ENCODE measurements at regions not wholly inside any gene's neighbourhood (a gene's known extent, or its start where the extent isn't known, plus 50 kb on each side); places are given as distances from the start of the nearest gene placed in this dataset.
"Not testable (repeated sequence)": the region's sequence is repeated elsewhere in the genome, so short reads cannot be mapped to it uniquely, and the experiment has no call there.

DNA sequence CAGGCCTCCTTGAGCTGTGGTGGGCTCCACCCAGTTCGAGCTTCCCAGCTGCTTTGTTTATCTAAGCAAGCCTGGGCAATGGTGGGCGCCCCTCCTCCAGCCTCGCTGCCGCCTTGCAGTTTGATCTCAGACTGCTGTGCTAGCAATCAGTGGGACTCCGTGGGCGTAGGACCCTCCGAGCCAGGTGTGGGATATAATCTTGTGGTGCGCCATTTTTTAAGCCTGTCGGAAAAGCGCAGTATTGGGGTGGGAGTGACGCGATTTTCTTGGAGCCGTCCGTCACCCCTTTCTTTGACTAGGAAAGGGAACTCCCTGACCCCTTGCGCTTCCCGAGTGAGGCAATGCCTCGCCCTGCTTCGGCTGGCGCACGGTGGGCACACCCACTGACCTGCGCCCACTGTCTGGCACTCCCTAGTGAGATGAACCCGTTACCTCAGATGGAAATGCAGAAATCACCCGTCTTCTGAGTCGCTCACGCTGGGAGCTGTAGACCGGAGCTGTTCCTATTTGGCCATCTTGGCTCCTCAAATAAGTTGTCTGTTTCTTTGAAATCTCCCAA lies 291.3 kb upstream of the CTNNB1 start:
- H3K27ac Mint-ChIP-seq; CTCF ChIA-PET; H3K4me3 Mint-ChIP-seq; DNase-seq; H3K27me3 Mint-ChIP-seq; H3K4me1 Mint-ChIP-seq; H3K9me3 Mint-ChIP-seq; H3K36me3 Mint-ChIP-seq (ENCODE audit: low read depth); POLR2A ChIA-PET: not testable (repeated sequence)

DNA sequence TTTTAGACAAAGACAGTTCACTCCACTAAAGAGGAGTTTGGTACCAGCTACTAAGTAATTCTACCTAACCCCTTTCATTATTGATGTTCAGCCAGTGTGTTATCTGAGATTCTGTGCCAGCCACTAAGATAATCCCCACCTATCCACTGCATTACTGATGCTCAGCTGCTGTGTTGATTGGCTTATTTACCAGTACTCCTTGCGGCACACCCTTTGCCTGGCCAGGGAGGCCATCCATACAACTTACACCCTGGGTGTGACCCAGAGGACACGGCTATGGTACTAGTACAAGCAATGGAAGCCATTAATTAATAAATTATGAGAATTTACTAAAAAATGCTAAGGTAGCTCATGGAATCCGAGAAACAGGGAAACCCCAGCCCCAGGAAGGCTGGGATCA lies 290.7 kb upstream of the CTNNB1 start:
- H3K27ac Mint-ChIP-seq = no peak overlapping the region

DNA sequence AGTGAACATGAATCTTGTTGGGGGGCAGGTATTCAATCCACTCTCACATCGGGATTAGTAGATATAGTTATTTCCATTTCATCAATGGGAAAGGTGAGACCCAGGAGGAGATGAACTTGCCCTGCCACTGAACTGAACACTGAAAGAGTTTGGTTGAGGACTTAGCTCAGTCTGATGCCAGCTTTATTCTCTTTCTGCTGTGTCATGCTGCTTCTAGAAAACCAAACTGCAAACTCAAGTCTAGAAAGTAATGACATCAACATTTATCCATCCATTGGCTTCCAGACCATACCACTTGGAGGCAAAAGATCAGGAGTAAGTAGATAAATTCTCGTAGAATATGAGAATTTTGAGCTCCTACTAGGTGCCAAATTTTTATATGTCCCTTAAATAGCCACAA lies 288.0 kb upstream of the CTNNB1 start:
- H3K4me3 Mint-ChIP-seq = no peak overlapping the region
- ChIA-PET CTCF (no interaction called here), POLR2A (no interaction called here)
- no peaks in the 10 kb centered on the region for H3K36me3 Mint-ChIP-seq (ENCODE audit: low read depth)
- no peak overlapping the region for H3K27ac Mint-ChIP-seq
- no peaks in the 10 kb centered on the region for H3K4me1 Mint-ChIP-seq
- peaks cover 1% of the 10 kb centered on the region for H3K27me3 Mint-ChIP-seq
- no peak for DNase-seq
- no peaks in the 10 kb centered on the region for H3K9me3 Mint-ChIP-seq

More for the DNA sequence above, 290.7 kb upstream of the CTNNB1 start:
- POLR2A ChIA-PET = no interaction called here
- Mint-ChIP-seq H3K4me3 (no peak overlapping the region), H3K27me3 (peaks cover 1% of the 10 kb centered on the region), H3K36me3 (ENCODE audit: low read depth) (no peaks in the 10 kb centered on the region), H3K9me3 (no peaks in the 10 kb centered on the region), H3K4me1 (no peaks in the 10 kb centered on the region)
- CTCF ChIA-PET = no interaction called here
- DNase-seq = no peak

DNA sequence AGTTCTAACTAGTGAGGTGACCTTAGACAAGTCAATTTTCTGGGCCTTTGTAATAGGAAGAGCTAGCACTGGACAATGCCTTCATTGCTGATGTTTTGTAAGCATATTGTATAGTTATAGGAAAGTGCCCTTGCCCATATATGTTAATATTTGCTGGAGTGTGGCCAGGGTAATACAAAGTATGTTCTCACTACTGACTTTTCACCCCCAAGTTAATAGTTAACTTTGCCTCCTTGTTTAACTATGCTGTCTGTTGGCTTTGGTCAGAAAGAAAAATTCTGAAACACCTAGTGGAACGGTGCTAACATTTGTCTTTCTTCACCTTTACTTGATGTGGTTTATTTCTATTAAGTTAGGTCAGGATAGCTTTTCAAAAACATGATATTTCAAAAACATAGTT lies 287.4 kb upstream of the CTNNB1 start:
- Mint-ChIP-seq H3K27me3 (peaks cover 1% of the 10 kb centered on the region), H3K27ac (no peak overlapping the region), H3K4me3 (no peak overlapping the region), H3K4me1 (no peaks in the 10 kb centered on the region), H3K36me3 (ENCODE audit: low read depth) (no peaks in the 10 kb centered on the region), H3K9me3 (no peaks in the 10 kb centered on the region)
- ChIA-PET POLR2A (no interaction called here), CTCF (no interaction called here)
- DNase-seq = no peak

DNA sequence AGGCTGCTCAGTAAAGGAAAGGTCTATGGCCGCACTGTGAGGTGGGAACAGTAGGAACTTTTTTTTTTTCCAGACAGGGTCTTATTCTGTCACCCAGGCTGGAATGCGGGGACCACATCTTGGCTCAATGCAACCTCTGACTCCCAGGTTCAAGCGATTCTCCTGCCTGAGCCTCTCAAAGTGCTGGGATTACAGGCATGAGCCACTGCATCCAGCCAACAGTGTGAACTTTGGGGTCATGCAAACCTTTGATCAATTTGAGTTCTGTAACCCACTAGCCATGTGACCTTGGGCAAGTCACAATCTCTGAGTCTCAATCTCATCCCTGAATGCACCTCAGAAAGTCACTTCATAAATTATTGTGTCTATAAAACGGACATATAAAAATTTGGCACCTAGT lies 286.8 kb upstream of the CTNNB1 start:
- no peaks in the 10 kb centered on the region for H3K36me3 Mint-ChIP-seq (ENCODE audit: low read depth)
- no peak overlapping the region for H3K4me3 Mint-ChIP-seq
- CTCF ChIA-PET = no interaction called here
- no peaks in the 10 kb centered on the region for H3K9me3 Mint-ChIP-seq
- H3K27ac Mint-ChIP-seq = no peak overlapping the region
- H3K27me3 Mint-ChIP-seq = peaks cover 1% of the 10 kb centered on the region
- DNase-seq = no peak
- no peaks in the 10 kb centered on the region for H3K4me1 Mint-ChIP-seq
- POLR2A ChIA-PET = no interaction called here

DNA sequence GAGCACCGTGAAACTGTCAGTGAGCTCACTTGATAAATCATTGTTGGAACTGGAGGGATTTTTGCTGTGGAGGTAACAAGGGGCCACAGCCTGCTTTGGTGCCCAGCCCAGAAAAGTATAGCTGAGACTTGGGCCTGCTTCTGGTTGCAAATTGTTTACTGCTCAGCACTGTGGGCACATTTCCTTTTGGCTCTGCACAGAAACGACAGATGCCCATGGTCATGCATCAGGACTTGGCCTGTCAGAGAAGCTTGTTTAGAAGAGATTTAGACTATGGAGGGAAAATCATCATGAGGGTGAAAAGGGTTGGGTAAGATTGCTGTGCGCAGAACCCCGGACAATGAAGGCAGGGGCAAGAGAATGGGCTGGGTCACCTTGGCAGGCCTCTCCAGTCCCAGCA lies 286.1 kb upstream of the CTNNB1 start:
- Mint-ChIP-seq H3K27me3 (peaks cover 1% of the 10 kb centered on the region), H3K36me3 (ENCODE audit: low read depth) (no peaks in the 10 kb centered on the region), H3K9me3 (no peaks in the 10 kb centered on the region), H3K4me1 (no peaks in the 10 kb centered on the region), H3K4me3 (no peak overlapping the region), H3K27ac (no peak overlapping the region)
- ChIA-PET CTCF (no interaction called here), POLR2A (no interaction called here)
- DNase-seq = no peak

DNA sequence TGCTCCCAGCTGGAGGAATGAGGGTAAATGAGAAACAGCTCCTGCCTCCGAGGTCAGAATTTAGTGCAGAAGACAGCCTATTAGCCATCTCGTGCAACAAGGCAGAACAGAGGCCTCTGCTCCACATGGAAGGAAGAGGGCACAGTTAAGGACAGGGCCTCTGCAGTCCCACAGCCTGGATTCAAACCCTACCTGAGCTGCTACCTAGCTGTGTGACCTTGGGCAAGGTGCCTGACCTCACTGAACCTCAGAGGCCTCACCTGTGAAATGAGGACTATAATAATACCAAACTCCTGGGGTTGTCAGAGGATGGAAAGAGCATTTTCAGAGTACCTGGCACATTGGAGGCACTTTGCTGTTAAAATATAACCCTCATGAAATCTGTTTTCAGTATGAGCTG lies 285.7 kb upstream of the CTNNB1 start:
- no peaks in the 10 kb centered on the region for H3K9me3 Mint-ChIP-seq
- H3K27ac Mint-ChIP-seq = no peak overlapping the region
- ChIA-PET POLR2A (no interaction called here), CTCF (no interaction called here)
- H3K4me1 Mint-ChIP-seq = no peaks in the 10 kb centered on the region
- peaks cover 1% of the 10 kb centered on the region for H3K27me3 Mint-ChIP-seq
- no peaks in the 10 kb centered on the region for H3K36me3 Mint-ChIP-seq (ENCODE audit: low read depth)
- DNase-seq = no peak
- H3K4me3 Mint-ChIP-seq = no peak overlapping the region

DNA sequence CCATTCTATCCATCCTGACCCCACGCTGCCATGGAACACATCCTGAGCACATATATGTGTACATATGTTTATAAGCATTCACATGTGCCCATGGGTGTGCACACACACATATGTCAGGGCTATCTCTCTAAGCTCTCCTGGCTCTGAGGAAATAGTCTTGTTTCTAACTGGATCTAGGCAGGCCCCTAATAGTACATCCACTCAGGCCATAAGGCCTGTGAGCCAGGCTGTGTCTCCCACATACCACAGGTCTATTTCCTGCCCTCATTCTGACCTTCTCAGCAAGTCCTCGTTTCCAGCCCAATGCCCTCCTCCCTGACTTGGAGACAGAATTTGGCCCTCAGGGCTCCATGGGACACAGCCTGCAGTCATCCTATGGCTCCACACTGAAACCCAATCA lies 284.8 kb upstream of the CTNNB1 start:
- ChIA-PET POLR2A (no interaction called here), CTCF (no interaction called here)
- Mint-ChIP-seq H3K27me3 (peaks cover 1% of the 10 kb centered on the region), H3K36me3 (ENCODE audit: low read depth) (no peaks in the 10 kb centered on the region), H3K9me3 (no peaks in the 10 kb centered on the region), H3K4me3 (no peak overlapping the region), H3K27ac (no peak overlapping the region), H3K4me1 (no peaks in the 10 kb centered on the region)
- DNase-seq = no peak

DNA sequence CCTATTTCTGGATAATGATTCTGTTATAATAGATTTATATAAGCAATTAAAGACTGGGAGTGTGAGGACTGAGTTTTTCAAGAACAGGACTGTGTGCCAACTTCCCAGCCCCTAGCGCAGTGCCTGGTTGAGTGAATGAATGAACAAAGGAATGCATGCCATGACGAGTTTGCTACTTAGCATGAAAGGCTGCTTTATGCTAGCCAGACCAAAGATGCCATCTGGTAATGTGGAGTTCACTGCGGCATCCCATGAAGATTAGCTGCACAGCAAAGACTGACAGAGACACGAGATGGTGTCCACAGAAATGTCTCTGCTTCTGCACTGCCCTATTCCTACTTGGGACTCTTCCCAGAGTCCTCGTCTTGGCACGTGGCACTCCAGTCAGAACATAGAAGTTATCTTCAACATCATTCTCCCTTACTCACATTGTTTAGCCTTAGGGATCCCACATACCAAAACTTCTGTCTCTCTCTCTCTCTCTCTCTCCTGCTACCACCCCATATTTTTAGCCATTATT lies 283.9 kb upstream of the CTNNB1 start:
- Mint-ChIP-seq H3K4me1 (no peaks in the 10 kb centered on the region), H3K36me3 (ENCODE audit: low read depth) (no peaks in the 10 kb centered on the region), H3K27me3 (peaks cover 1% of the 10 kb centered on the region), H3K9me3 (no peaks in the 10 kb centered on the region), H3K4me3 (no peak overlapping the region), H3K27ac (no peak overlapping the region)
- POLR2A ChIA-PET = no interaction called here
- DNase-seq = no peak
- CTCF ChIA-PET = no interaction called here

DNA sequence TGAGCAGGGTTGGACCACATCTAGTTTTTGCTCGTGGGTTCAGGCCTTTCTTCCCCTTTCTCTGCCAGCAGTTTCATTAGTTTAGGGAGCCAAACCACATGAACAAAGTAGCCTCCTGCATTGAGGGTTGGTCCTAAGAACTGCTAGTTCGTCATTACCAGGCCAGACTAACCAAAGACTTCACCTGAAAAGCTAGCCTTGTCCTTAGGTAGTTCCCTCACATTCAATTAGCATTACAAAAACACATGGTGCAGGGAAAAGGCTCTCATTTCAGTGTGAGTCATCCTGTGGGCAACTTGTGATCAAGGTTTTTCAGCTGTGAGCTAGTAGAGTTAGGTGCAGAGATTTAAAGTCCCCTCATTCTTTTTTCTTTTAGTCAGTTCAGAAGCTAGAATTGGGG lies 279.3 kb upstream of the CTNNB1 start:
- H3K9me3 Mint-ChIP-seq = peaks cover 6% of the 10 kb centered on the region
- ChIA-PET POLR2A (no interaction called here), CTCF (no interaction called here)
- H3K4me1 Mint-ChIP-seq = no peaks in the 10 kb centered on the region
- no peak overlapping the region for H3K27ac Mint-ChIP-seq
- peaks cover 2% of the 10 kb centered on the region for H3K27me3 Mint-ChIP-seq
- no peaks in the 10 kb centered on the region for H3K36me3 Mint-ChIP-seq (ENCODE audit: low read depth)
- H3K4me3 Mint-ChIP-seq = no peak overlapping the region
- DNase-seq = no peak

DNA sequence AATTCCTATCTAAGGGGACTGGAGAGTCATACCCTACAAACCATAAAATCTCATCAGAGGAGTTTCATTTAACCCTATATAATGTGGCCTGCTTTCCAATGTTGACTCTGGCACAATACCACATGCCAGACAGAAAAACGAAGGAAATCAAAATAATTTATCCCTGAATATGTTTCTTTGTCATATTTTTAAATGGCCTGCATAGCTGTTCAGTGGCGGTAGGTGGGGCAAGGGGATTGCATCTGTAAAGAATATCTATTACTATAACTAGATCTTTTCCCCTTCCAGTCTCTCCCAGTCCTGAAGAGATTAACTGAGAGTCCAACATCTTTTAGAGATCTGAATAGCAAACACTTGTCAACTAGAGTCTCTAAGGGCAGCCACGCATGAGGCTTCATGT lies 278.1 kb upstream of the CTNNB1 start:
- H3K4me1 Mint-ChIP-seq = no peaks in the 10 kb centered on the region
- H3K9me3 Mint-ChIP-seq = peaks cover 6% of the 10 kb centered on the region
- H3K4me3 Mint-ChIP-seq = no peak overlapping the region
- DNase-seq = no peak
- H3K27me3 Mint-ChIP-seq = peaks cover 4% of the 10 kb centered on the region
- ChIA-PET CTCF (no interaction called here), POLR2A (no interaction called here)
- no peak overlapping the region for H3K27ac Mint-ChIP-seq
- no peaks in the 10 kb centered on the region for H3K36me3 Mint-ChIP-seq (ENCODE audit: low read depth)

DNA sequence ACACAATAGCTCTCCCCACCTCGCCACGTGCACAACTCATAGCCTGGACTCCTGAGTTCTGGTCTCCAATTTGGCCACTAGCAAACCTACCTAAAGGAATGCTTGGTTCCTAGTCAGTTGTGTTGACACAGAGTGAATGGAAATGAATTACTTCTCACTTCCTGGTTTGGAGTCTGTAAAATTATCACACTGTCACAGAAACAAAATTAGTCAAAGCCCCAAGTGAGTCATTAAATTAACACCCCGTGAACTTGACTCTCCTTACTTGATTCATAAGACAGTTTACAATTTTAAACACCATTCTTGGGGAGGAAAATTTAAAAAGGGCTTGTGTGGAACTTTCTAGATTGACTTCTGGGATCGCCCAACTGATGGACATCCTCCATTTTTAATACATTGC lies 276.2 kb upstream of the CTNNB1 start:
- Mint-ChIP-seq H3K27me3 (peaks cover 4% of the 10 kb centered on the region), H3K27ac (no peak overlapping the region), H3K4me3 (no peak overlapping the region), H3K36me3 (ENCODE audit: low read depth) (no peaks in the 10 kb centered on the region), H3K9me3 (peaks cover 6% of the 10 kb centered on the region), H3K4me1 (no peaks in the 10 kb centered on the region)
- POLR2A ChIA-PET = no interaction called here
- CTCF ChIA-PET = no interaction called here
- no peak for DNase-seq

DNA sequence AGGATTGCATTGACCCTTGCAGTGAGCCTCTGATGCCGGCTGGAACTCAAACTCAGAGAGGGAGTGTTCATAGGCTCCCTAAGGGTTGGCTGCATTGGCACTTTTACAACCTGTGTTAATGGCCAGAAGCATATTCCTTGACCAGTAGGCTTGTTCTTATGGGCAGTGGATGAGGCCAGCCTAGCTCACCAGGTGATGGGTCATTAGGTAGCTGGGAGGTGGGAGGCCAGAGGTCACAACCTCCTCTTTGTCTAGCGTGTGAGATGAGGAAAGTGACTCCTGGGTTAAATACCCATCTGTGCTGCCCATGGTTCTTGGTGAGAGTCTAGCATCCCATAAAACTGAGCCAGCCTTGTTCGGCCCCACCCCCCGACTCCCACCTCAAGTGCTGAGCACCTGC lies 275.7 kb upstream of the CTNNB1 start:
- ChIA-PET CTCF (no interaction called here), POLR2A (no interaction called here)
- no peaks in the 10 kb centered on the region for H3K36me3 Mint-ChIP-seq (ENCODE audit: low read depth)
- DNase-seq = no peak
- H3K27me3 Mint-ChIP-seq = peaks cover 4% of the 10 kb centered on the region
- H3K4me3 Mint-ChIP-seq = no peak overlapping the region
- H3K9me3 Mint-ChIP-seq = peaks cover 6% of the 10 kb centered on the region
- no peaks in the 10 kb centered on the region for H3K4me1 Mint-ChIP-seq
- no peak overlapping the region for H3K27ac Mint-ChIP-seq

DNA sequence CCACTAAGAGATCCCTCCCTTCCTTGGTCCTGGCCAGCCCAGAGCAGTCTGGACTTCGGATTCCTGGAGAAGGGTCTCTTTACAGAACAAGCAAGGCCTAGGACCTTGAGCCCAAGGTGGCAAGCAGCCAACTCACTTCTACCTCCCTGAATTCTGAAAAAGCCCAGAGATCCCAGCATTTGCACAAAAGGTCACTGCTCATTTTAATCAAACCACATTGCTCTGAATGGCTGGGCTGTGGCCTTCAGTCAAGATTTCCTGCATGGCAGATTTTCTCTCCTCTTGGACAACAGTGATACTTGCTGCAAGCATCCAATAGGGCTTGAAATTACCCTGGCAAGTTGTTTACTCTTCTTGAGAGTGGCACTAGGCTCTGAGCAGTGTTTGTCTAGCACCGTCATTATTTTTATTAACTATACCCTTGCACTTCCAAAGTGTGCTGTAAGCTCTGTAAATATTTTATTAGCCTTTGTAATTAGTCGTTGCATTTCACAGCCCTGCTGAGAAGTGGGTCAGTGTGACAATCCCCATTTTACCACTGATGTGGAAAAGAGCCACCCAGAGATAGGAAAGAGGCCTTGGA lies 274.7 kb upstream of the CTNNB1 start:
- H3K4me1 Mint-ChIP-seq = no peaks in the 10 kb centered on the region
- CTCF ChIA-PET = no interaction called here
- no peak overlapping the region for H3K4me3 Mint-ChIP-seq
- H3K36me3 Mint-ChIP-seq (ENCODE audit: low read depth) = no peaks in the 10 kb centered on the region
- peaks cover 8% of the 10 kb centered on the region for H3K27me3 Mint-ChIP-seq
- peaks cover 6% of the 10 kb centered on the region for H3K9me3 Mint-ChIP-seq
- POLR2A ChIA-PET = no interaction called here
- DNase-seq = no peak
- H3K27ac Mint-ChIP-seq = no peak overlapping the region

DNA sequence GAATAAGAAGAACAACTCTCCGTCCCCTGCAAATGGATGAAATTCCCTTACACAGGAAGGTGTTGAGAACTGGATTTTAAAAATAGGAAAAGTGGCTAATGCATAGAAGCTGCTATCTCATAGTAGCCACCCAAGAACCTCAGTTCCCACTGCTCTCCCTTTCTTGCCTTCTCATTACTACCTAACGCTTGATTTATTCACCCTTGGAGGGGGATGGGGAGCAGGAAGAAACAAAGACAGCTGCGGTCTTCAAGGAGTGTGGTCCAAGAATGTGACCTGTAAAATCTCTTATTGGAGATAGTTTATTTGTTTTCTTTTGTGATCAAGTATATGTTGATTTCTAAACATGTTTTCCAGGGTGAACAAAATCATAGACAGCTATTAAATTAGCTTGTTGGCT lies 274.1 kb upstream of the CTNNB1 start:
- peaks cover 10% of the 10 kb centered on the region for H3K27me3 Mint-ChIP-seq
- H3K9me3 Mint-ChIP-seq = peaks cover 6% of the 10 kb centered on the region
- no peaks in the 10 kb centered on the region for H3K4me1 Mint-ChIP-seq
- POLR2A ChIA-PET = no interaction called here
- H3K4me3 Mint-ChIP-seq = no peak overlapping the region
- H3K36me3 Mint-ChIP-seq (ENCODE audit: low read depth) = no peaks in the 10 kb centered on the region
- no peak overlapping the region for H3K27ac Mint-ChIP-seq
- no peak for DNase-seq
- CTCF ChIA-PET = no interaction called here
